Stimulated activated CD4-positive, alpha-beta T cell treated with anti-CD3 and anti-CD28 coated beads, Interleukin-2, amount 100 ng/mL, for 48 hours (primary cell): ENCODE measurements at regions not wholly inside any gene's neighbourhood (a gene's known extent, or its start where the extent isn't known, plus 50 kb on each side); places are given as distances from the start of the nearest gene placed in this dataset.
"Not testable (repeated sequence)": the region's sequence is repeated elsewhere in the genome, so short reads cannot be mapped to it uniquely, and the experiment has no call there.

ENCODE experiments used
- DNase-seq, 2 donors: peaks; one replicate each; pipeline ENCODE4 v3.0.0-alpha.2; 2020

GRCh38 chr16:86844695-86845094 is 266.3 kb downstream of the FOXL1 start:
- DNase-seq = no peak

GRCh38 chr16:86846136-86846535 is 267.8 kb downstream of the FOXL1 start:
- DNase-seq = no peak

GRCh38 chr16:86848821-86849220 is 270.5 kb downstream of the FOXL1 start:
- no peak for DNase-seq

GRCh38 chr16:86850670-86851069 is 272.3 kb downstream of the FOXL1 start:
- no peak for DNase-seq

GRCh38 chr16:86852135-86852534 is 273.8 kb downstream of the FOXL1 start:
- no peak for DNase-seq

GRCh38 chr16:86854058-86854621 is 275.8 kb downstream of the FOXL1 start:
- no peak for DNase-seq

GRCh38 chr16:86854626-86855294 is 276.4 kb downstream of the FOXL1 start:
- DNase-seq = no peak

- DNase-seq = no peak
Observed at GRCh38 chr16:86856946-86857586, 278.7 kb downstream of the FOXL1 start.

GRCh38 chr16:86857807-86858206 is 279.5 kb downstream of the FOXL1 start:
- DNase-seq = no peak

GRCh38 chr16:86858501-86858900 is 280.2 kb downstream of the FOXL1 start:
- no peak for DNase-seq

- DNase-seq = not testable (repeated sequence)
Observed at GRCh38 chr16:86861270-86861858, 283.0 kb downstream of the FOXL1 start.

- no peak for DNase-seq
Observed at GRCh38 chr16:86862595-86863280, 284.4 kb downstream of the FOXL1 start.

GRCh38 chr16:86863609-86864008 is 285.3 kb downstream of the FOXL1 start:
- DNase-seq = no peak

- DNase-seq = no peak
Observed at GRCh38 chr16:86864586-86864985, 286.2 kb downstream of the FOXL1 start.

- DNase-seq = no peak
Observed at GRCh38 chr16:86865851-86866662, 287.7 kb downstream of the FOXL1 start.

- no peak for DNase-seq
Observed at GRCh38 chr16:86866986-86867722, 288.8 kb downstream of the FOXL1 start.

GRCh38 chr16:86868070-86868469 is 289.7 kb downstream of the FOXL1 start:
- DNase-seq = no peak

- no peak for DNase-seq
Observed at GRCh38 chr16:86868786-86869185, 290.4 kb downstream of the FOXL1 start.

- DNase-seq = no peak
Observed at GRCh38 chr16:86869288-86870022, 291.1 kb downstream of the FOXL1 start.

GRCh38 chr16:86870380-86870779 is 292.0 kb downstream of the FOXL1 start:
- no peak for DNase-seq

GRCh38 chr16:86872131-86872530 is 293.8 kb downstream of the FOXL1 start:
- no peak for DNase-seq
